ENCODE measurements at regions not wholly inside any gene's neighbourhood (a gene's known extent, or its start where the extent isn't known, plus 50 kb on each side); places are given as distances from the start of the nearest gene placed in this dataset.

DNA sequence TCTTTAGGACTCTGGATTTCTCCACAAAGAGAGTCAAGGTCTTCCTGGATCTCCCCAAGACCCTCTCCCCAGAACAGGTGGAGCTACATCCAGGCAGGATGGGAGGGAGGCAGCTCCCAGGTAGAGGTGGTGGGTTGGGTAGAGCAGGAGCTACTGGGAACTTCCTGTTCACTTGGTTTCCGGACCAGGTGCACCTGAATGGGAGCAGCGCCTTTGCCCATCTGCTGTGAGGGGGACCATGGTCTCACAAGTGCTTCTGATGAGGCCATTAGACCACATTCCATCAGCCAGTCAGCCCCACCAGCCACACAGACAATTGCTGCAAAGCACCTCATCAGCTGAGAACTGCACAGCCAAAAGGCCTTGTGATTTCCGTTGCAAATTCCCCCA, 188.8 kb downstream of the MATN1 start:
- DNase-seq (ENCODE audit: low read depth), result no peak
- Histone ChIP-seq H3K36me3 (ENCODE audit: control insufficient read depth, insufficient read depth, low read length) (no peaks in the 10 kb centered on the region), H3K4me3 (ENCODE audit: low read depth, low read length) (no peak overlapping the region), H3K27me3 (ENCODE audit: control insufficient read depth, insufficient read depth, low read length) (no peaks in the 10 kb centered on the region)
- TF ChIP-seq, protein P1, sequence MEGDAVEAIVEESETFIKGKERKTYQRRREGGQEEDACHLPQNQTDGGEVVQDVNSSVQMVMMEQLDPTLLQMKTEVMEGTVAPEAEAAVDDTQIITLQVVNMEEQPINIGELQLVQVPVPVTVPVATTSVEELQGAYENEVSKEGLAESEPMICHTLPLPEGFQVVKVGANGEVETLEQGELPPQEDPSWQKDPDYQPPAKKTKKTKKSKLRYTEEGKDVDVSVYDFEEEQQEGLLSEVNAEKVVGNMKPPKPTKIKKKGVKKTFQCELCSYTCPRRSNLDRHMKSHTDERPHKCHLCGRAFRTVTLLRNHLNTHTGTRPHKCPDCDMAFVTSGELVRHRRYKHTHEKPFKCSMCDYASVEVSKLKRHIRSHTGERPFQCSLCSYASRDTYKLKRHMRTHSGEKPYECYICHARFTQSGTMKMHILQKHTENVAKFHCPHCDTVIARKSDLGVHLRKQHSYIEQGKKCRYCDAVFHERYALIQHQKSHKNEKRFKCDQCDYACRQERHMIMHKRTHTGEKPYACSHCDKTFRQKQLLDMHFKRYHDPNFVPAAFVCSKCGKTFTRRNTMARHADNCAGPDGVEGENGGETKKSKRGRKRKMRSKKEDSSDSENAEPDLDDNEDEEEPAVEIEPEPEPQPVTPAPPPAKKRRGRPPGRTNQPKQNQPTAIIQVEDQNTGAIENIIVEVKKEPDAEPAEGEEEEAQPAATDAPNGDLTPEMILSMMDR (IDR thresholded peaks at IDR 0.05; ENCODE audit: insufficient read depth, low read length, poor library complexity, severe bottlenecking), result no peak

GRCh38 chr1:30533796-30534550, 189.4 kb downstream of the MATN1 start:
- Histone ChIP-seq H3K36me3 (ENCODE audit: control insufficient read depth, insufficient read depth, low read length) (no peaks in the 10 kb centered on the region), H3K27me3 (ENCODE audit: control insufficient read depth, insufficient read depth, low read length) (no peaks in the 10 kb centered on the region), H3K4me3 (ENCODE audit: low read depth, low read length) (no peak overlapping the region)
- no peak for DNase-seq (ENCODE audit: low read depth)
- TF ChIP-seq, protein P1 (IDR thresholded peaks at IDR 0.05; ENCODE audit: insufficient read depth, low read length, poor library complexity, severe bottlenecking), result no peak

GRCh38 chr1:30533141-30533540, 190.2 kb downstream of the MATN1 start:
- no peak for DNase-seq (ENCODE audit: low read depth)
- TF ChIP-seq, protein P1 (IDR thresholded peaks at IDR 0.05; ENCODE audit: insufficient read depth, low read length, poor library complexity, severe bottlenecking), result no peak
- no peaks in the 10 kb centered on the region for H3K27me3 ChIP-seq (ENCODE audit: control insufficient read depth, insufficient read depth, low read length)
- H3K4me3 ChIP-seq (ENCODE audit: low read depth, low read length), result no peak overlapping the region
- no peaks in the 10 kb centered on the region for H3K36me3 ChIP-seq (ENCODE audit: control insufficient read depth, insufficient read depth, low read length)

- TF ChIP-seq, protein P1 (IDR thresholded peaks at IDR 0.05; ENCODE audit: insufficient read depth, low read length, poor library complexity, severe bottlenecking), result no peak
- Histone ChIP-seq H3K4me3 (ENCODE audit: low read depth, low read length) (no peak overlapping the region), H3K27me3 (ENCODE audit: control insufficient read depth, insufficient read depth, low read length) (no peaks in the 10 kb centered on the region), H3K36me3 (ENCODE audit: control insufficient read depth, insufficient read depth, low read length) (no peaks in the 10 kb centered on the region)
- DNase-seq (ENCODE audit: low read depth), result no peak
Measured at GRCh38 chr1:30532621-30533020, 190.8 kb downstream of the MATN1 start.

- no peak overlapping the region for H3K4me3 ChIP-seq (ENCODE audit: low read depth, low read length)
- TF ChIP-seq, protein P1 (IDR thresholded peaks at IDR 0.05; ENCODE audit: insufficient read depth, low read length, poor library complexity, severe bottlenecking), result no peak
- no peaks in the 10 kb centered on the region for H3K36me3 ChIP-seq (ENCODE audit: control insufficient read depth, insufficient read depth, low read length)
- DNase-seq (ENCODE audit: low read depth), result no peak
- H3K27me3 ChIP-seq (ENCODE audit: control insufficient read depth, insufficient read depth, low read length), result no peaks in the 10 kb centered on the region
Measured at GRCh38 chr1:30527511-30528140, 195.8 kb downstream of the MATN1 start.

Data from kidney epithelial cell (primary cell).